Cerebellar cortex (tissue), 1 donor: ENCODE measurements at regions not wholly inside any gene's neighbourhood (a gene's known extent, or its start where the extent isn't known, plus 50 kb on each side); places are given as distances from the start of the nearest gene placed in this dataset.
A peak's percentile ranks its signal among the peaks of the same experiment; 100 is the strongest.

Source experiments
- DNase-seq: peaks from one replicate; pipeline ENCODE4 v3.0.0-alpha.2; 2015; ENCODE audit warnings: low spot score

DNA sequence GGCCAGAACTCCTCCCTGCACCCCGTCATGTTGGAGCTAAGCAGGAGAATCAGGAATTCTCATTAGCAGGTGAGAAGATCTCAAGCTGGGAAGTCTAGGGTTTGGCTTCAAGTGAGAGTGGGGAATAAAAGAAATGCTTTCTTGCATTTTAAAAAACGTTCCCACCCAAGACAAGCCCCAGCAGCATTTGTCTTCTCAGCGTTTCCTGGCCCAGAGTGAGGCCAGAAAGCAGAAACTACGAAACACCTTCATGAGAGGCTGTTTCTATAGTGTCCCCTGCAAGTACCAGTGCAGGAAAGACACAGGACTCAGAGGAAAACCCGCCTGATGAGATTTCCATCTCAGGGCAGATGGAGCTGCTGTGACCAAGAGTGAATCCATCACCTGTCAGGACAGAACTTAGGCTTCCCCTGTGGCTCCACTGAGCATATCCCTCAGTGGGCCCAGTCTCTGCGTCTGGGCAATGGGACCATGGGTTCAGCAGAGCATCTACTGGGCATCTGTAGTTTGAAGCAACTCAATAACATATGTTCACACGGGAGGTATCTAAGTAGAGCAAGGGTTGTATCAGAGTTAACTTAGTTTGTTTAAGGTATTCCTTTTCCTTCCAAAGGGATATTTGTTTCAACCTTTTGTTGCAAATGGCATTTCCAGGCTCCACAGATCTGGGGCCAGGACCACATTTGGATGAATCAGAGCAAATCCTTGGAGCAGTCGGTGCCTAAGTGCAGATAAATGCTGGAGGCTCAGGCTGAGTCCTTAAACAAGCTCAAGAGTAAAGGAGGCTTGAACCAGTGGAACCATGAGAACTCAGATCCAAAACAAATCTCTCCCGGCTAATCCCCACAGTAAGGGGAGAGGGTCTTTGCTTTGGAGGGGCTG lies 548.3 kb downstream of the MIAT start:
- no peak for DNase-seq

DNA sequence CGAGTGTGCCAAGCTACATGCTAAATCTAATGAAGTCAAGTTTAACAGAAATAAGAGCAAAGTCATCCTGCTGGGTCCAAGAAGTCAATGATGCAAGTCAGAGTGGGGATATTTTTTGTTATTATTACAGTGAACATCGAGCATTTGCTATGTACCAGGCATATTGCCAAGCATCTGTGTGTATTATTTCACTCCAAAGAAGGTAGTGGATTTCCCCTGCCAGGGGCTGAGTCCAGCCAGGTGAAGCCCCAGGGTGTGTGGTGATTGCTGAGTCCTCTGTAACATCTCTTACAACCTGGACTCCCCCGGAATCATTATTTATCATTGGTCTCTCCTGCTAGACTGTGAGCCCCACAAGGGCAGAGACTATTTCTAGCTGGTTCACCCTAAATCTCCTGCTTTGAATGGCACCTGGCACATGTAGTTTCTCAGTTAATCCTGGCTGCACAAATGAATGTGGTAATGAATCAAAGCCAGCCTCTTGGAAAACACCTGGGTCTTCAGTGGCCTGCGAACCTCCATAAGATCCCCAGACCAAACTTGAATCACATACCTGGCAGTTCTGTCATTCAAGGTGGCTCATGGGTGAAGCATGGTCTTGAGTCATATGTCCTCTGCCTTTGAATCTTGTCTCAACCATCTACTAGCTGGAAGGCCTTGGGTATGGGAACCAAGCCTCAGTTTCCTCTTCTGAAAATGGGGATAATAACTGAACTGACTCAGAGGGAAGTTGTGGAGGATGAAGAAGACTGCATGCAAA lies 549.2 kb downstream of the MIAT start:
- DNase-seq = no peak

DNA sequence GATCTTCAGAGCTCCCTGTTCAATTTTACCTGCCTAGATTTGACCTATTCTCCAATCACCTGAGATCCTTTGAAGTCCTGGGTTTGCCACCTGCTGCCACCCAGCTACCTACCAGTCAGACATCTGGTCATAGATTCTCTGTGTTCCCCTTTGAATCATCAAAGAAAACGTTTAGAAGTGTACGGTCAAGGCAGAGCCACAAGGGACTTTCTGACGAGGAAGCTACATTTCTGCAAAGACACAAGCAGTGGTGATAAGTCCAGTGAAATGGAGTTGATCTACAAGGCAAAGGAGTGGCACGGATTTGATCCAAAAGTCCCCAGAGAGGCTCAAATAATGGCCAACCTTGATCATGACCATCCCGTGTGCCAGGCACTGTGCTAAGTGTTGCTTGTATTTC lies 549.9 kb downstream of the MIAT start:
- DNase-seq = no peak

DNA sequence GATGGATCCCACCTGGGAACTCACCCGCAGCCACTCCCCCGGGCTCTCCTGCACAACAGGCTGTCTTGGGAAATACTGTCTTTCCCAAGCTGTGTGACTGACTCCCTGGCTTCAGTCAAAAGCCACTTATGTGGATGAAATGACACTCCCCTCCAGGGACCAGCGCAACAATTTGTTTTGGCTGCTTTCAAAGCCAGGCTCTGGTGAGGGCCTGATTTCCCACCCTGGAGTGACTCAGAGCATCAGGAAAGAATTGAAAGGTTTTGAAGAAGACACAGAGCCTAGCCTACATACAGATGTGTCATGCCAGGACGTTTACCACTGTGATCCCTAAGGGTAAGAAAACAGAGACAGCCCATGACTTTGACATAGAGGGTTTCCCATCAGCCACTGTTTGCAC lies 550.5 kb downstream of the MIAT start:
- no peak for DNase-seq

DNA sequence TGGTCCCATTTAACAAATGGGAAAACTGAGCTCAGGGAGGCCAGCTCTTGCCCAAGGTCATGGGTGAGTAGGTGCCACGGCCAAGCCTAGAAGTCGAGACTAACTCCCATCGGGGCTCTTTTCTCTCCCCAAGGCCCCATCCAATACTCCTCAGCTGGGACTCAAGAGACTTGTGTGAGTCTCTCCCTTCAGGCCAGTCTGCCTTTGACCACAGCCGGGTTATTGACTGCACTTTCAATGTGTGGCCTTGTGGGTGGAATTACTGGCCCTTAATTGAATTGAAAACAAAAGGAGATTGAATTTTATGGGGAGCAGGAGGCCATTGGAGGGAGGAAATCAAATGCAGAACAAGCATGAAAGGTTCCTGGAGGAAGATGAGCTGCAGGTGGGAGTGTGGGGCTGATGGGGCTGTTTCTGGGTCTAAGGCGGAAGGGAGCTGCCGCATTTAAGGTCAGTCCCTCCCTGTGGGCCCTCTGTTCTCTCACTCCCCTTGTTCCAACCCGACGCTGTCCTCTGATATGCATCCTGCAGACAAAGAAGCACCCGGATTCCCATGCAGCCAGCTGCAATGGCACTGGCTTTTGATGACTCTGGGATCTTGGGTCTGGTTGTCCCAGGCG lies 552.8 kb downstream of the MIAT start:
- no peak for DNase-seq

DNA sequence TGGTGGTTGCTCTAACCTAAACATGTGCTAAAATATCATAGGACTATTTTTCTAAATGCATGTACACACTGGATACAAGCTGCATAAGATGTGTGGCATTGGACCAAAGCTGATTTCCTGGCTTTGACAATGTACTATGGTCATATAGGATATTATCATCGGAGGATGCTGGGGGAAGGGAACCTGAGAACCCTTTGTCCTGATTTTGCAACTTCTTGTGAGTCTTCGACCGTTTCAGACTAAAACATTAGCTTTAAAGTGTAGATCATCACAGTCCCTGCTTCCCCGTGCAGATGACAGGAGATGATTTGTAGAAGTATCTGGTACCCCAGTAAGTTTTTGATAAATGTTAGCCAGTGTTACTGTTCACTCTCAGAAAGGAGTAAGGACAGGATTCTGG lies 554.7 kb downstream of the MIAT start:
- no peak for DNase-seq

DNA sequence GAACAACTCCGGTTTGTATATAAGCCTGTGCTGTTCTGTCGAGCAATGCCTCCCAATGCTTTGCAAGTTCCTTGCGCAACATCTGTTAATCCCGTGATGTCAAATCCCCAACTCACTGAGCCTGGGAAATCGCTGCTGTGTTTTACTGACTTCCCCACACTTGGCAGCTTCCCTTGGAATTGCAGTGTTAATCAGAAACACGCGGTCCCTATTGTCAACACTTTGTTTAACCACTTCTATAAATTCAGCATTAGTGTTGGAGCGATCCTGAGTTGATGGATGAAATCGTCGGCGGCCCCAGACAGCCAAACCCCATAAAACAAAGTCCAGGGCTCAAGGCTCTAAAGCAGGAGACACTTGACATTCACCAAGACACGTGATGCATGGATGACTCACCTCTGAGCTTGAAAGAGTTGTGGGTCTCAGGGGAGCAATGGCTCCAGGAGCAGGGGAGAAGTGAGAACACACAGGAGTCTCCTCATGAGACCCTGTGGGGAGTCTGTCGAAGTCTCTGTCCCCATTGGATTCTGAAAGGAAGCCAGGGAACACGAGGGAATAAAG lies 555.3 kb downstream of the MIAT start:
- peak; percentile 2 for DNase-seq

DNA sequence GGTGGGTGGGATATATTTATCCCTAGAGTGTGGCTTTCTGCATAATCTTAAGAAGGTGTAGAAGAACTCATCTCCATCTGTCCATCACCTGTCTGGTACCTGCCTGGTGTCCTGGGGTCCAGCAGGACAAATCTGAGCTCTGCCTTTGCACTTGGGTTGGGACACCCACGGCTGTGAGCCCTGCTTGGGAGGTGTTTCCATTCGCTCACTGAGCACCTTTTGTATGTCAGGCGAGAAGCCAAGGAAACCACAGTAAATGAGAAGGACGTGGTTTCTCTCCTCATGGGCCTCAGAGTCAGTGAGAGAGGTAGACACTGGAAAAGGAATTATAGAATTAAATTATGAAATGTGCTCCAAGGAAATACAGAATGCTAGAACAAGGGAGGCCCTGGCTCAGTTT lies 555.9 kb downstream of the MIAT start:
- DNase-seq = no peak

DNA sequence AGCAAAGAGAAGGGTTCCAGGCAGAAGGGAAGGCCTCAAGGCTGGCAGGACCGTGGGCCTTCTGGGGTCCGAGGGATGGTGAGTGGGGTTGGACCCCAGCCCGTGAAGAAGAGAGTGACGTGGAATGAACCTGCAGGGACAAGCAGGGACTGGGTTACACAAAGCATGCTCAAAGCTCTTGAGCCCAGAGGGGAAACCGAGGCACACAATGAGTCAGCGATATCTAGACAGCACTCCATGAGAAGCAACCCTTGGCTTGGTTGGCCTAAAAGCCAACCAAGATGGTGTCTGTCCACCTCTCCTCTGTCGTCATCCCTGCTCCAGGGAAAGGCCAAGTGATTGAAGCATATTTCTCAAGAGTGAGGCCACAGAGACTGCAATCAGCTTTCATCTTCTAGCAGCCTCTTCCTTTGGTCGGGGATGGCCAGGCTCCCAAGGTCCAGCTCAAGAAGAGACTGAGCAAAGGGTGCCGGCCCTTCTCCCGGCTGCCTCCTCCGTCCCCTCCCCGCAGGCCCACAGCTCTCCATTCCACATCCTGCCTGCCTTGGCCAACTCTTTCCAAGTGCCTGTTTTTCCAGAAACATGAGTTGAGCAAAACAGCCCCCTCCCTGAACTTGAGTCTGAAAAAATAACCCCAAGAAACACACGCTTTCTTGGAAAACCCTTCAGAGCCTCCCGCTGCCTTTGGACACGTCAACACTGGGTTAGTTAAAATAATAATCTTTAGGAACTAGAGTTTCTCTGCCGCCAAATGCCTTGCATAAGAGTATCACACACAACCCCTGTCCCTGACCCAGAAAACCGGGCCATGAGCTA lies 556.6 kb downstream of the MIAT start:
- DNase-seq = no peak

DNA sequence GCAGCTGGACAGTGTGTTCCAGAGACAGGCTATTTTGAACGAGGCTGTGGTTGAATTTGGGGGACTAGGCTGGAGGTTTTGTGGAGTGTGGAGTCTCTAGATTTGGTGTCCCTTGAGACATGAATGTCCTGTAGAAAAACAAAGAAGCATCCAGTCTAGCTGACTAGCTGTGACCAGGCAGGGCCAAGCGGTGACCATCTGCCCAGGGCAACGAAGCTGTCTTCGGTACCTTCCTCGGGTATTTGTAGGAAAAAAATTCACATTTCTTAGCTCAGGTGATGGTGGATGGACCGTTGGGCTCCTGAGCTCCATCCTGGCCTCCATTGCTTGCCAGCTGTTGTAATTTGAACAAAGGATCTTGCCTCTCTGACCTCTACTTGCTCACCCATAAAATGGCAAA lies 557.3 kb downstream of the MIAT start:
- DNase-seq = no peak

DNA sequence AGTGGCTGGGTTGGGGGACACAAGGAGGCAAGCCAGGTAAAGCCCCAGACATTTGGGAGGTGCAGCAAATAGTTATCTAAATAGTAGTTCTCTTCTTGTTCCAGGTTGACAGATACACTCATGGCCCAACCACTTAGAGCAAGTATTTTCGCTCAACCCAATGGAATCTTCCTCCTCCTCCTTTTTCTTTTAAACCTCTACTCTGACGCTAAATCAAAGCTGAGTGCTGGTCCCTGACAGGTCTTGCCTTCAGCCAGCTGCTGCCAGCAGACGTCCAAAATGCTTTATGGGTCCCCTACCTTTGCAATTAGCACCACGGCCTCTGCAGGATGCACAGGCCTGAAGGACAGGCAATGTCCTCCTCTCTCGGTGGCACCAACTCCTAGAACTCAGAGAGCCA lies 558.5 kb downstream of the MIAT start:
- no peak for DNase-seq

DNA sequence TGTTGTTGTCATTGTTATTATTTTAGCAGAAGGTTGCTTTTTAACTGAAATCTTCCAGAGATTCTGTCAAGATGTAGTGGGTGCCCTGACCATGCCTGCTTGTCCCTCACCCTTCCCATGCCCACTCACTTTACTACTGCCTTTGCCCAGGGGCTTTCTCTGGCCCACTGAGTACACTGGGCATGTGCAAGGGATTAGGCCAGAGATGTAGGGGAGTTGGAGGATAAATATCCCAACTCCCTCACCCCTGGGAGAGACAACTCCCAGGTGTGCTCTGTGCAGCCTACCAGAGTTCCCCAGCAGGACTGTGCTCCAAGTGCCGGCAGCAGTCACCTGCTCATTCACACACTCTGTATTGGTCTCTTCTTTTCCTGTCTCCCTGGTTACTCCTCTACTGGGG lies 559.1 kb downstream of the MIAT start:
- no peak for DNase-seq

DNA sequence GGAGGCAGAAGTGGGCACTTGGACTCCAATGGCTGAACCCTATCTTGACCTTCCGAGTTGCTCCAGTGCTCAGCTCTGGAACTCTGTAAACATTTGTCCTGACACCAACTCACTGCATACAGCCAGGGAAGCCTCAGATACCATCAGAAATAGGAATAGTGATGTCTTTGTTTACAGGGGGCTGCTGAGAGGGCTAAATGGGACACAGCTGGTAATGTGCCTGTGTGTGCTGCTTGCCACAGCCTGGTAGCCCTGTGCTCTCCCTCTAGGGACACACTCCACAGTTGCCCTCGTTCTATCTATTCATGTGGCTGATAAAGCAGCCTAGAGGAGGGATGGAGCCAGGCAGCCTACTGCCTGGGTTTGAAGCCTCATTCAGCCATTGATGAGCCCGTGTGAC lies 559.8 kb downstream of the MIAT start:
- DNase-seq = no peak

DNA sequence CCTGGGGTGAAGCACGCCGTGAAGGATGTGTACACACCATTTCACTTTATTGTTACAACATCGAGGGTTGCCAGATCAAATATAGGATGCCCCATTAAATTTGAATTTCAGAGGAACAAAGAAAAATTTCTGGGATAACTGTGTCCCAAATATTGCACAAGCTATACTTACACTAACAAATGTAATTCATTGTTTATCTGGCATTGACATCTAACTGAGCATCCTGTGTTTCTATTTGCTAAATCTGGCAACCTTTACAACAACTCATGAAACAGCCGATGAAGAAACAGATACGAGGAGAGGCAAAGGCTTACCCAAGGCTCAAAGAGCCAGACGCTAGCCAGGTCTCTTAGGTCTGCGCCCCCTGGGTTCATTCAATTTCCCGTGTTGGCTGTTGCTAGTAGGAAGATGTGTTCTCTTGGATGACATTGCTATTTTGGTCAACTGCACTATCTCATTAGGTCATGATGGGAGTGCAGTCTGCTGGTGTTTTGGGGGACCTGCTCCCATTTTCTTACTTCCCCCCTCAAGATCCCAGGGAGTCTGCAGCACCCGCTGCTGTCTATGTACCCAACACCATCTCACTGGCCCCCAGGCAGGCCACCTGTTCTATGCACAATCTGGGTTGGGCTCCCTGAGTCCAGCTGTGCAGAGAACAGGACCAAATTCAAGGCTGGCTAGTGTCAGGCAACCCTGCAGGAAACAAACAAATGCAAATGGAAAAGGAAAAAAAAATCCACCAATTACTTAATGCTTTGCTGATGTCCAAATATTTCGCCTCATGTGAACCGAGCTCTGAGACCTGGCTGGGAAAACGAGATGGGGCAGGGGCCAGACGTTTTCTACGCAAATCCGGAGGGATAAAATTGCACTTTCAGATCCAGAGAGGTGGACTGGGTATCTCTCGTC lies 560.9 kb downstream of the MIAT start:
- DNase-seq = no peak

DNA sequence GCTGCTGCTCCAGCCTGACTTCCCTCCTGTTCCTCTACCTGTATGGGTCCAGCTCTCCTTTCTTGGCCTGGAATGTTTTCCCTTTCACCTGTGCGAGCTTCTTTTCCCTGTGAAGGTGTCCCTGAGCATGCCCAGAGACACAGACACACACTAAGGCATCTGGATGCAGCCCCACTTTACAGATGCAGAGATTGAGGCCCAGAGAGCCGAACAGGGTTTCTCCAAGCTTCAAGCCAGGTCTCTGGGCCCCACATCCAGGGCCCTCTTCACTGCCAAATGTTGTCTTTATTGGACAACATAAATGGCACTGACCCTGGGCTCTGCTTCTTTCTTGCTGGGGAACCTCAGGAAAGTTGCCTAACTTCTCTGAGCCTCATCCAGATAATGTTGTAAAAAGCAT lies 561.6 kb downstream of the MIAT start:
- no peak for DNase-seq

DNA sequence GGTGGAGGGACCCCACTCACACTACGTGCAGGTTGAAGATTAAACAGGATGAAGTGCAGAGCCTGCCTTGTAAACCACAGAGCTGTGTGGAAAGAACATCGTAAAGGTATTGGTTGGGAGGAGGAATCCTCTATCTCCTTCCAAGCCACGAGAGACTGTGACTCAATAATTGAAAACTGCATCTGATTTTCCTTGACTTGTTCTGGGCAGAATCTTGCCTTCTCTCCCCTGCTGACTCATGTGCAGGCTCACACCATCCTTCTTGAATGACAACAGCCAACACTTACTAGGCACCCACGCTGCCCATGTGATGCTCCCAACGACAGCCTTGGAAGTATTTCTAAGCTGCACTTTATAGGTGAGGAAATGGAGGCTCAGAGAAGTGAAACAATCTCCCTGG lies 563.0 kb downstream of the MIAT start:
- no peak for DNase-seq

DNA sequence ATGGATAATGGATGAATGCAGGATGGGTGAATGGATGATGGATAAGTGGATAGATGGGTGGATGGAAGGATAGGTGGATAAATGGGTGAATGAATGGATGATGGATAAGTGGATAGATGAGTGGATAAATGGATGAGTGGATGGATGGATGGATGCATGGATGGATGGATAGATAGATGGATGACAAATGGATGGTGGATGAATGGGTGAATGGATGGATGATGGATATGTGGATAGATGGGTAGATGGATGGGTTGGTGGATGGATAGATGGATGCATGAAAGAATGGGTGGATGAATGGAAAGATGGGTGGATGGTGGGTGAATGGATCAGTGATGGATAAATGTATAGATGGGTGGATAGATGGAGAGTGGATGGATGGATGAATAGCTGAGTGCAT lies 564.8 kb downstream of the MIAT start:
- DNase-seq = no peak

DNA sequence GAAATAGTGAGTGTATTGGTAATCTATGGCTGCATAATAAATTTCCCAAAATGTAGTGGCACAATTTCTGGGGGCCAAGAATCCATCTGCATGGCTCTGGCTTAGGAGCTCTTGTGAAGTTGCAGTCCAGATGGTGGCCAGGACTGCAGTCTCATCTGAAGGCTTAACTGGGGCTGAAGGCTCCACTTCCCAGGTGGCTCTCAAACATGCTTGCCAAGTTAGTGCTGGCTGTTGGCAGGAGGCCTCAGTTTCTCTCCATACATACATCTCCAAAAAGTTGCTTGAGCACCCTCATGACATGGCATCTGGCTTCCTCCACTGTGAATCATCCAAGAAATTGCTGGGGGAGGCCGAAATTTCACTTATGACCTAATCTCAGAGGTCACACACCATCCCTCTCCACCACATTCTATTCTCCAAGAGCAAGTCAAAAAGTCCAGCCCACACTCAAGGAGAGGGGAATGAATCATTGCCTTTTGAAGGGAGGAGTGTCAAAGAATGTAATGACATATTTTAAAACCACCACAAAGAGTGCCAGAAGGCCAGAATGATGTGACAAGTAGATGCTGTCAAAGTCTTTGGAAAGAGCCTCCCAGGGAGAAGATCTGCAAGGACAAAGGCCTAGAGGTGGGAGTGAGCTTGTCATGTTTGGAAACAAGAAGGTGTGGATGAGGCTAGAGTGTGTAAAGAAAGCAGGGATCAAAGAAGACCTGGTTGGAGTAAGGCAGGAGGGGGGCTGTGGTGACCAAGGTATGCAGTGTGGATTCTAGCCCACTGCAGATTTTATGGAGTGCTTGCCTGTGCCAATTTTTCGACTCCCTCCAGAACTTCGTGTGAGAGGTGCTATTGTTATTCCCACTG lies 566.2 kb downstream of the MIAT start:
- no peak for DNase-seq

DNA sequence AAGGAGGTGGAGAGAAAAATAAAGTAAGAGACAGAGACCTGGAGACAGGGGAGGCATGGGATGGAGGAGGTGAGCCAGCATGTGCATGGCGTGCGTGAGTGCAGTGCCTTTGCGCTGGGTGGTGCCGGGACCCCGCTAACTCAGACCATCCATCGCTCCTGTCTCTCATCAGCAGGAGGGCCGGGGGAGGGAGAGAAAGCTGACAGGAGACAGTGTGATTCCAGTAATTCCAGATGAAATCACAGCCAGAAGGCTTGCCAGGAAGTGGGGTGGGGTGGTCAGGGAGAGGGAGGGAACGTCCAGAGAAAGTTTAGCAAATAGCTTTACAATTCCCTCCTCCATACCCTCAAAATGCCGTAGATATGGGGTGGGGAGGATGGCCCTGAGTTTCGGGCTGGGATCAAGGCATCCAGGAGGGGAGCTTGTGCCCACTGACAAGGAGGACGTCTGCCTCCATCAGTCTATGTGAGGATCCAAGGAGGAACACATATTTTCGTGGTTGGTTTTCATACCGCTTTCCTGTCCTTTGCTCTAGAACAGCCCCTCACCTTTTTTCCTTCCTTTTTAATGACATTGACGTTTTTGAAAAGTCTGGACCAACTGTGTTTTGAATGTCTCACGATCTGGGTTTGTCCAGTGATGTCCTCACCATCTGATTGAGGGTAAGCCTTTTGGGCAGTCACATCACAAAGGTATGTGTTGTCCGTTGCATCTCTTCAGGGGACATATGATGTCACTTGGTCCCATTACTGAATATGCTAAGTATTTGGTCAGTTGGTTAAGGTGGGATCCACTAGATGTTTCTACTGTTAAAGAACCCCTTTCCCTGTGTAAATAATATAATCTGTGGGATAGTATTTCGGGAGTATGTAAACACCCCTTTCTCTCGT lies 567.3 kb downstream of the MIAT start:
- no peak for DNase-seq
